MCF 10A (cell line): ENCODE measurements at regions not wholly inside any gene's neighbourhood (a gene's known extent, or its start where the extent isn't known, plus 50 kb on each side); places are given as distances from the start of the nearest gene placed in this dataset.
A peak's percentile ranks its signal among the peaks of the same experiment; 100 is the strongest.

ENCODE experiments used
- BruUV-seq: library from RNA; stranded (reverse); fragments of 400-500 nt; replicated peaks from 2 replicates; lab custom pipeline; 2021; lab: Mats Ljungman, UMichigan
- CTCF ChIA-PET: fragments of 300-600 bp; sonication (Branson Sonifier 250); formaldehyde crosslinking; extraction: SDS; loops from one replicate; lab custom pipeline; 2021; ENCODE audit warnings: antibody characterized with exemption, inconsistent platforms; lab: Yijun Ruan, JAX
- POLR2A ChIA-PET: fragments of 300-600, 350-650 bp; sonication (Branson Sonifier 250); formaldehyde crosslinking; extraction: SDS; loops from one replicate; lab custom pipeline; 2020; ENCODE audit warnings: antibody characterized with exemption, inconsistent platforms; lab: Yijun Ruan, JAX
- DNase-seq: peaks from one replicate; pipeline ENCODE4 v3.0.0-alpha.2; 2018; ENCODE audit not compliant: unreplicated experiment
- H3K27ac Mint-ChIP-seq: one replicate; pipeline ENCODE4 v1.8.0; 2022; ENCODE audit warnings: mild to moderate bottlenecking, low read depth, mixed read lengths; ENCODE audit not compliant: unreplicated experiment
- H3K27me3 Mint-ChIP-seq: one replicate; pipeline ENCODE4 v1.8.0; 2022; ENCODE audit warnings: mixed read lengths; ENCODE audit not compliant: insufficient read depth, unreplicated experiment
- H3K36me3 Mint-ChIP-seq: one replicate; pipeline ENCODE4 v1.8.0; 2022; ENCODE audit warnings: mild to moderate bottlenecking, moderate library complexity, mixed read lengths; ENCODE audit not compliant: insufficient read depth, unreplicated experiment
- H3K4me1 Mint-ChIP-seq: one replicate; pipeline ENCODE4 v1.8.0; 2022; ENCODE audit warnings: mixed read lengths; ENCODE audit not compliant: insufficient read depth, unreplicated experiment
- H3K4me3 Mint-ChIP-seq: one replicate; pipeline ENCODE4 v1.8.0; 2022; ENCODE audit warnings: mild to moderate bottlenecking, moderate library complexity, mixed read lengths; ENCODE audit not compliant: unreplicated experiment
- H3K9me3 Mint-ChIP-seq: one replicate; pipeline ENCODE4 v1.8.0; 2022; ENCODE audit warnings: mixed read lengths; ENCODE audit not compliant: unreplicated experiment
- intact Hi-C: fragments of 100-400 bp; cut with micrococcal nuclease; formaldehyde crosslinking; loops from 2 replicates; pipeline ENCODE4 v1.14.1; 2022
- TF ChIP-seq, protein P1 (sequence below): fragments of 200-600 bp; IDR thresholded peaks from one replicate; pipeline ENCODE4 v1.8.0; 2022; ENCODE audit warnings: antibody characterized with exemption, mild to moderate bottlenecking; ENCODE audit not compliant: unreplicated experiment

DNA sequence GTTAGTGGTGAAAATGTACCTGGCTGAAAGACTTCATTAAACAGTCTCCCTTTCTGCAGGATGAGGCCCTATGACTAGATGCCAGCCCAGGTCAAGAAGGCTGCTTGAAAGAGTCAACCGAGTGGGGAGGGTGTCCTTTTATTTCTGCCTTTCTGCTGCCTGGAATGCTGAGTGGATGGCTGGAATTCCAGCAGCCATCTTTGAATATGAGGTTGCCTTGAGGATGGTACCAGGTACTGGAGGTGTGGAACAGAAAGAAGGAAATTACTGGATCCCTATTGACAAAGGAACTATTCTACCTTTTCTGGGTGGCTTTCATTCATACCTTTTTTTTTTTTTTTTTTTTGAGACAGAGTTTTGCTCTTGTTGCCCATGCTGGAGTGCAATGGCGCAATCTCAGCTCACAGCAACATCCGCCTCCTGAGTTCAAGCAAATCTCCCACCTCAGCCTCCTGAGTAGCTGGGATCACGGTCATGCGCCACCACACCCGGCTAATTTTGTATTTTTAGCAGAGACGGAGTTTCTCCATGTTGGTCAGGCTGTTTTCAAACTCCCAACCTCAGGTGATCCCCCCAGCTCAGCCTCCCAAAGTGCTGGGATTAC, 89.5 kb upstream of the SLC22A11 start:
- no peaks in the 10 kb centered on the region for H3K36me3 Mint-ChIP-seq
- peaks cover 5% of the 10 kb centered on the region for H3K4me1 Mint-ChIP-seq
- H3K27ac Mint-ChIP-seq: no peak overlapping the region
- no TSS peak for BruUV-seq
- TF ChIP-seq, protein P1, sequence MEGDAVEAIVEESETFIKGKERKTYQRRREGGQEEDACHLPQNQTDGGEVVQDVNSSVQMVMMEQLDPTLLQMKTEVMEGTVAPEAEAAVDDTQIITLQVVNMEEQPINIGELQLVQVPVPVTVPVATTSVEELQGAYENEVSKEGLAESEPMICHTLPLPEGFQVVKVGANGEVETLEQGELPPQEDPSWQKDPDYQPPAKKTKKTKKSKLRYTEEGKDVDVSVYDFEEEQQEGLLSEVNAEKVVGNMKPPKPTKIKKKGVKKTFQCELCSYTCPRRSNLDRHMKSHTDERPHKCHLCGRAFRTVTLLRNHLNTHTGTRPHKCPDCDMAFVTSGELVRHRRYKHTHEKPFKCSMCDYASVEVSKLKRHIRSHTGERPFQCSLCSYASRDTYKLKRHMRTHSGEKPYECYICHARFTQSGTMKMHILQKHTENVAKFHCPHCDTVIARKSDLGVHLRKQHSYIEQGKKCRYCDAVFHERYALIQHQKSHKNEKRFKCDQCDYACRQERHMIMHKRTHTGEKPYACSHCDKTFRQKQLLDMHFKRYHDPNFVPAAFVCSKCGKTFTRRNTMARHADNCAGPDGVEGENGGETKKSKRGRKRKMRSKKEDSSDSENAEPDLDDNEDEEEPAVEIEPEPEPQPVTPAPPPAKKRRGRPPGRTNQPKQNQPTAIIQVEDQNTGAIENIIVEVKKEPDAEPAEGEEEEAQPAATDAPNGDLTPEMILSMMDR: no peak
- no peaks in the 10 kb centered on the region for H3K9me3 Mint-ChIP-seq
- H3K4me3 Mint-ChIP-seq: no peak overlapping the region
- POLR2A ChIA-PET: no interaction called here
- DNase-seq: no peak
- intact Hi-C loops: no loop called here
- H3K27me3 Mint-ChIP-seq: peaks cover 39% of the 10 kb centered on the region
- CTCF ChIA-PET: interaction anchor here (1.3 kb wide), 1 partner anchor 17 kb away, joined by 5 read pairs; no protein-coding TSS in a partner anchor

- CTCF ChIA-PET: interaction anchor here (1.0 kb wide), 1 partner anchor 84 kb away, joined by 3 read pairs; no protein-coding TSS in a partner anchor
- Mint-ChIP-seq H3K4me1 (no peaks in the 10 kb centered on the region), H3K27me3 (peaks cover 66% of the 10 kb centered on the region), H3K36me3 (no peaks in the 10 kb centered on the region), H3K4me3 (no peak overlapping the region), H3K9me3 (no peaks in the 10 kb centered on the region), H3K27ac (no peak overlapping the region)
- intact Hi-C loops: no loop called here
- TF ChIP-seq, protein P1: no peak
- BruUV-seq: no TSS peak
- DNase-seq: no peak
- POLR2A ChIA-PET: no interaction called here
These were observed 86.5 kb upstream of the SLC22A11 start for GRCh38 chr11:64469288-64469687.

DNA sequence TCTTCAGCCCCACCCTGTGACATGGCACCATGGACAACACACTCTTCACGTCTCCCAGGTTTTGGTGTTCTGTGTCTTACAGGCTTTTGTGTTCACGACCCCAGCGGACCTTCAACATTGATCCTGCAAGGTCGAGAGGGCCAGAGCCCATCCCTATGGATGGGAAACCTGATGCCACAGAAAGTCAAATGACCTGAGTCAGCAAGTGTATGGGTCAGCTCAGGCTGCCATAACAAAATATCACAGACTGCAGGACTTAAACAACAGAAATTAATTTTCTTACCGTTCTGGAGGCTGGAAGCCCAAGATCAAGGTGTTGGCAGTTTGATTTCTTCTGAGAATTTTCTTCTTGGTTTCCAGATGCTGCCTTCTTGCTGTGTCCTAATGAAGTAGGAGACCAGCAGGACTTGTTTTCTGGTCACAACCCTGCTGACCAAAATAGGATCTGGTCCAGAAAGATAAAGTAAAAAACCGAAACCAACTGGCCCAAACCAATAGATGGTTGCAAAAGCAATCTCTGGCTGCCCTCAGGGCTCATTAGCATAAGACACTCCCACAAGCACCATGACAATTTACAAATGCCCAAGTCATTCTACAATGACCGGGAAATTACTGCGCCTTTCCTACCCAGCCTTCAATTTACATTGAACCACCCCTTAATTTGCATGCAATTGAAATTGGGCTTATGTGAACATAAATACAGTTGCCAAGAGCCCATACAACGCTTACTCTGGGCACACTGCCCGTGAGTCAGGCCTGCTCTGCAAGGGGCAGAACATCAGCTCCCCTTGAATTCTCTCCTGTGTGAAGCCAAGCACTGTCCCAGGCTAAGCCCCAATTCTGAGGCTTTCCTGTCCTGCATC, 82.9 kb upstream of the SLC22A11 start:
- intact Hi-C loops: no loop called here
- TF ChIP-seq, protein P1: no peak
- H3K36me3 Mint-ChIP-seq: no peaks in the 10 kb centered on the region
- H3K4me3 Mint-ChIP-seq: no peak overlapping the region
- ChIA-PET CTCF (interaction anchor here (0.8 to 2.1 kb wide), 2 partner anchors 24 to 176 kb away, joined by 4 to 9 read pairs; no protein-coding TSS in a partner anchor), POLR2A (interaction anchor here (0.6 kb wide), 1 partner anchor 36 kb away, joined by 3 read pairs; no protein-coding TSS in a partner anchor)
- no peaks in the 10 kb centered on the region for H3K4me1 Mint-ChIP-seq
- no TSS peak for BruUV-seq
- H3K27me3 Mint-ChIP-seq: peaks cover 90% of the 10 kb centered on the region
- peak; percentile 22 for DNase-seq
- H3K27ac Mint-ChIP-seq: no peak overlapping the region
- no peaks in the 10 kb centered on the region for H3K9me3 Mint-ChIP-seq

GRCh38 chr11:64474680-64475079, 81.1 kb upstream of the SLC22A11 start:
- POLR2A ChIA-PET: no interaction called here
- Mint-ChIP-seq H3K27me3 (peaks cover 80% of the 10 kb centered on the region), H3K36me3 (no peaks in the 10 kb centered on the region), H3K4me1 (no peaks in the 10 kb centered on the region), H3K4me3 (no peak overlapping the region), H3K27ac (no peak overlapping the region), H3K9me3 (no peaks in the 10 kb centered on the region)
- no peak for DNase-seq
- TF ChIP-seq, protein P1: no peak
- no TSS peak for BruUV-seq
- CTCF ChIA-PET: interaction anchor here (2.1 kb wide), 1 partner anchor 25 kb away, joined by 9 read pairs; no protein-coding TSS in a partner anchor
- intact Hi-C loops: no loop called here
